ENCODE measurements at regions not wholly inside any gene's neighbourhood (a gene's known extent, or its start where the extent isn't known, plus 50 kb on each side); places are given as distances from the start of the nearest gene placed in this dataset.

- TF ChIP-seq CTCF (IDR thresholded peaks at IDR 0.05): no peak
- TF ChIP-seq POLR2A (IDR thresholded peaks at IDR 0.05): no peak
Measured at GRCh38 chr15:70284438-70285214, 186.9 kb upstream of the TLE3 start.
